ENCODE measurements at regions not wholly inside any gene's neighbourhood (a gene's known extent, or its start where the extent isn't known, plus 50 kb on each side); places are given as distances from the start of the nearest gene placed in this dataset.

- DNase-seq: no peak
Measured at GRCh38 chr6:14339711-14340584, 222.4 kb downstream of the CD83 start.

GRCh38 chr6:14344486-14344885, 226.9 kb downstream of the CD83 start:
- no peak for DNase-seq

- no peak for DNase-seq
Measured at GRCh38 chr6:14348389-14348788, 230.8 kb downstream of the CD83 start.

DNA sequence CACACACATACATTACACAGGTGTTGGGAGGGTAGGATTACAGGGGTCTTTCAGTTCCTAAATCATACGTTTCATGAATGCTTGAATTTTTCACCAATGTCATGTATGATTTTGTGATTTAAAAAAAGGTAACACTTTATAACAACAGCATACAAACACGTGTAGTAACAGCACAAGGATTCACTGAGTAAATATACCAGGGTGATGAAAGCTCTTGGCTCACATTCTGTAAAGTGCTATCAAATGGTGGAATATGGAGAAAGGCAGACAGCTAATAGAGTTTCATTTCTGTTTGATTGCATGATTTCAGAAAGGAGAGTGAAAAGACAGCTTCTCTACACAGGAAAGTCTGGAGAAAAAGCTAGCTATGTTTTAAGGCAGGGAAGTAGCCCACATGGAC, 231.9 kb downstream of the CD83 start:
- DNase-seq: no peak

- DNase-seq: no peak
Measured at GRCh38 chr6:14350210-14350609, 232.6 kb downstream of the CD83 start.

GRCh38 chr6:14353281-14353680, 235.7 kb downstream of the CD83 start:
- DNase-seq: no peak

GRCh38 chr6:14353798-14354197, 236.2 kb downstream of the CD83 start:
- no peak for DNase-seq

DNA sequence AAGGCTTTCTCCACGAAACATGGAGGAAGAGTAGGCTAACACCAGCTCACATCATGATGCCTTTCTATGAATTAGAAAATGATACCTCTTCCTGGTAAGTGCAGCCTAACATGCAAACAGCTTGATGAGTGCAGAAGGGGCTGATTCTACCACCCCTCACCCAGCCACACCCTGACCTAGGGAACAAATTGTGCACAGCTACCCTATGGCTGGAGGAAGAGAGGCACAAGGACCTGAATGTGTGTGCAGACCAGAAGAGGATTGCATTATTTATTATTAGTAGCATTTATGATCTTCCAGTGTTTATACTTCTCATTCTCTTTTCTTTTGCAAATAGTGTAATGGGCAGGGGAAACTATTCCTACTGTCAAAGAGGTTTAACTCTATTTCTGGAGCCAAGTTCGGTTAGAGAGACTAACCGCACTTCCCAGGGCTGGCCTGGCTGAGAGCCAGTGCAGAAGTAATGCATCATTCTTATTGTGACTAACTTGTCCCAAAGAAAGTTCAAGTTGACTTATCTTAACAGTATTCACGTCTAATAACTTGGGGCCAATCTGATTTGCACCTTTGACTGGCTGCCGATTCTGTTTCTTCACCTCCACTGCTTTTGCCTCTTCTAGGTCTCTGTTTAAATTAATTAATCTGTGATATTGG, 237.5 kb downstream of the CD83 start:
- DNase-seq: peak; percentile 66 to 68

- no peak for DNase-seq
Measured at GRCh38 chr6:14359438-14359837, 241.9 kb downstream of the CD83 start.

DNA sequence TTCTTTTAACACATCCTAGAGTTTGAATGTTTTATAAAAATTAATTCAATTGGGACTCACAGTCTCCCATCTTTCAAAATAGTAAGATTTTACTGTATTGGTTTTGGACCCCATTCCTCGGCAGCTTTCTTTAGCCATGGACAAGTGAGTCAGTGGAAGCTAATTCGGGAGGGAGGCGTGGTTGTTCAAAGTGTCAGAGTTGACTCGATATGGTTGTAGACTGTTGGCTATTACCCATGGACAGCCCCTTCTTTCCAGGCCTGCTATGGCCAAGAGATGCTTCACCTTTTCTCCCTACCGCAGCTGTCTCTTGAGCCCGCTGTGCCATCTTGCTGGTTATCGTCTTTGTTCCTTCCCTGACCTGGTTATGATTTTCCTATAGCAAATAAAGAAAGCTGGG, 243.0 kb downstream of the CD83 start:
- DNase-seq: no peak

DNA sequence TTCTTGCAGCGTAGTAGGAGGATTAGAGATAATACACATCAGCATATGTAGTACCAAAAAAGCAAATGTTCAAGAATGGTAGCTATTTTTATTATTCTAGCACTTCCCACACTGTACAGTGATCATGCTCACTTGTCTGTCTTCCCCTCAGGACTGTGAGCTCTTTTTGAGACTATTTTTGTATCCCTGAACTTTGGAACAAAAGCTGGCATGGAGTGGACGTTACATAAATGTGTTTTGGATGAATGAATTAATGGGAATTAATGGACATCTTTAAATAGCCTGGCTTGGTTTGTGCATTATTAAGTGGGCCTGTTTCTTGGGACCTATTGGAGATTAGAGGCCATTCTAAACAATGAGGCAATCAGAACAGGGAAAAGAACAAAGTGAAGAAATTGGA, 243.7 kb downstream of the CD83 start:
- no peak for DNase-seq

GRCh38 chr6:14361956-14362587, 244.5 kb downstream of the CD83 start:
- no peak for DNase-seq

DNA sequence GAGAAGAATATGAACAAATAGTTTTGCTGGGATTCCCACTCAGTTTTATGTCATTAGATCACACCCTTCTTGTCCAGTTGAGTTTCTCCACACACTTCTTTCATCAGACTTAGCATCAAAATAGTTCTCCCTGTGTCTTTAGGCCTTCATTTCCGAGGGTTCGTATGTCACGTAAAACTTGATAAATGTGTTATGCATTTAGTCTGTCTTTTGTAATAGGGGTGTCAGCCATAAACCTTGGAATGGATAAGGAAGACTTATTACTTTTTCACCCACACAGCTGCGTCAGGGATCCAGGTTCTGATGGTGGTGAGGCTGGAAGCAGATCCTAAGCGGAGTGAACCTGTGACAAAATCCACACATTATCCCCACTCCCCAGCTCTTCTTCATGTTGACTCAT, 246.8 kb downstream of the CD83 start:
- no peak for DNase-seq

- DNase-seq: no peak
Measured at GRCh38 chr6:14365393-14365792, 247.8 kb downstream of the CD83 start.

GRCh38 chr6:14366315-14366714, 248.7 kb downstream of the CD83 start:
- no peak for DNase-seq

- no peak for DNase-seq
Measured at GRCh38 chr6:14366872-14367271, 249.3 kb downstream of the CD83 start.

DNA sequence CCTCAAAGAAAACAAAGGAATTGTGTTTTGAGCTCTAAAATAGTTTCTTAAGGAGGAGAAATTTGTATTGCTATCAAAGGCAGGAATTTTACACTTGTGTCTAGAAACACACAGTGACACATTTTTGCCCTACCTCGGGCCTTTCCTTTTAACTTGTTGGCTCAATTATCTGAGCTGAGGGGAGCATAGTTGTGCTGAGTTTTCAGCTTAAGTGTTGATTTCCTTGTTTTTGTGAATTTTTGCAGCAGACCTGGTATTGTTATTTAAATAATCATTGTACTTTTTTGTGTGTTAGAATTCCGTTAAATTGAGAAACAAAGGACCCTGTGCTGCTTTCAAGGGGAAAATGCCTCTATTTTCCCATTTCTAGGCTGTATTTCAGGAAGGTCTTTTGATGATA, 249.7 kb downstream of the CD83 start:
- no peak for DNase-seq

- DNase-seq: no peak
Measured at GRCh38 chr6:14369717-14370116, 252.1 kb downstream of the CD83 start.

DNA sequence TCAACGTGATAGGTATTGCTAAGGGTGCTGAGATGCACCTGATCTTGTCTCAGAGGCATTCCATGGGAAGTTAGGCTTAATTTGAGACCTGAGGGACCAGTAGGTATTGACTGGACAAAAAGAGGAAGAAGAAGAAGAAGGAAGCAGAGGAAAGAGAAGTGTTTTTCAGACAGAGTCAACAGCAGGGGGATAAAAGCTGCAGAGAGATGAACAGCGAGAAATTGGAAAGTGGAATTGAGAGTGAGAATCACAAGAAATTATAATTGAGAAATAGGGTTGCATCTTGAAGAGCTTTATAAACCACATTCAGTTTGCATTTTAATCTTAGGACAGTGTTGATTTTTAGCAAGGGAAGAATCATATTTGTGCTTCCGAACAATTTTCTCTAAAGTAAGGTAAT, 254.0 kb downstream of the CD83 start:
- no peak for DNase-seq

GRCh38 chr6:14372734-14373489, 255.3 kb downstream of the CD83 start:
- no peak for DNase-seq

DNA sequence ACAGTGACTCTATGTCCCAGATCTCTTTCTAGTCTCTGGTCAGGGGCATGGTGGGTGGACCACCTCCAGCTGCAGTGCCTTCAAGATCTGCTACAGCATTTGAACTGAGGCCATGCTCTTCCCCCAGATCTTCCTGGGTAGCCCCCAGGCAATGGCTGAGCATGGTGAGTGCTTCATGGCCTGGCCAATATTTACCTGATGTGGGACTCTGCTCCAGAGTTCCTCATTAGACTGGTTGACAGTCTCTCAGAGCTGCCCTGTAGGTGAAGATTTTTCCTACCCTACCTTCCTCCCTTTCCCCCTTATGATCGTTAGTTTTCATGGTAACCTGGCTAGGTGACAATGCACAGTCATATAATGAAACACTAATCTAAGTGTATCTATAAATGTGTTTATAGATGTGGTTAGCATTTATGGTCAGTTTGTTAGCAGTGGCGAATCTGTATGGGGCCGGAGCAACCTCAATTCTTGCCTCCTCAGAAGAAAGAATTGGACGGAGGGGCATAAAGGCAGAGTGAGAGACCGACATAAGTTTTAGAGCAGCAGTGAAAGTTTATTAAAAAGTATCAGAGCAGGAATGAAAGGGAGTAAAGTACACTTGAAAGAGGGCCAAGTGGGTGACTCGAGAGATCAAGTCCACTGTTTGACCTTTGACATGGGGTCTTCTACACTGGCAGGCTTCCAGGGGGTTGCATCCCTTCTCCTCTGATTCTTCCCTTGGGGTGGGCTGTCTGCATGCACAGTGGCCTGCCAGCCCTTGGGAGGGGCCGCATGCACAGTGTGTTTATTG, 256.3 kb downstream of the CD83 start:
- DNase-seq: no peak

DNA sequence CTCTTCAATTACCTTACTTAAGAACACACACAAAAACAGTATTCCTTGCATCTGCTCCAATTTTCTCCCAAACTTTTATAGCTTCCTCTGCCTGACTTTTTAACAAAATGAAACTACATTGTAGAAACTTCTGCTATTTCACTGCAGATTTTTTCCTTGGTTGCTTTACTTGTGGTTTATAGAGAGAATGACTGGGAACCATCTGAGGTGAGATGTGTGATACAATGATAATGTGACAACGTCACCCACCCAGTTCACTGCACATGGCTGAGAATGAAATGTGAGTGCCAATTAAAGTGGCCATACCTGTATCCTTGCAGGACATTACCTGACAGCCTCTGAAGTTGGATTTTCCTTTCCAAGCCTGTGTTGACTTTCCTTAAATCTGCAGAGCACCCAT, 258.4 kb downstream of the CD83 start:
- DNase-seq: no peak

Data from activated T-cell treated with anti-CD3 and anti-CD28 coated beads, Interleukin-2, amount 50 U/mL, for 48 hours (primary cell).